Fibroblast of the aortic adventitia (primary cell): ENCODE measurements at regions not wholly inside any gene's neighbourhood (a gene's known extent, or its start where the extent isn't known, plus 50 kb on each side); places are given as distances from the start of the nearest gene placed in this dataset.

Experiments
- DNase-seq: peaks from one replicate; pipeline ENCODE4 v3.0.0-alpha.2; 2010; ENCODE audit warnings: low read depth
- H3K4me3 ChIP-seq: 2 replicates; pipeline ENCODE4 v1.5.1; 2011; ENCODE audit warnings: low read depth, mild to moderate bottlenecking, control low read depth, low read length, moderate library complexity
- CTCF ChIP-seq: IDR thresholded peaks from 2 replicates; pipeline ENCODE4 v1.5.1; 2011; ENCODE audit warnings: mild to moderate bottlenecking, low read length, control low read depth, inconsistent platforms; ENCODE audit not compliant: insufficient read depth

DNA sequence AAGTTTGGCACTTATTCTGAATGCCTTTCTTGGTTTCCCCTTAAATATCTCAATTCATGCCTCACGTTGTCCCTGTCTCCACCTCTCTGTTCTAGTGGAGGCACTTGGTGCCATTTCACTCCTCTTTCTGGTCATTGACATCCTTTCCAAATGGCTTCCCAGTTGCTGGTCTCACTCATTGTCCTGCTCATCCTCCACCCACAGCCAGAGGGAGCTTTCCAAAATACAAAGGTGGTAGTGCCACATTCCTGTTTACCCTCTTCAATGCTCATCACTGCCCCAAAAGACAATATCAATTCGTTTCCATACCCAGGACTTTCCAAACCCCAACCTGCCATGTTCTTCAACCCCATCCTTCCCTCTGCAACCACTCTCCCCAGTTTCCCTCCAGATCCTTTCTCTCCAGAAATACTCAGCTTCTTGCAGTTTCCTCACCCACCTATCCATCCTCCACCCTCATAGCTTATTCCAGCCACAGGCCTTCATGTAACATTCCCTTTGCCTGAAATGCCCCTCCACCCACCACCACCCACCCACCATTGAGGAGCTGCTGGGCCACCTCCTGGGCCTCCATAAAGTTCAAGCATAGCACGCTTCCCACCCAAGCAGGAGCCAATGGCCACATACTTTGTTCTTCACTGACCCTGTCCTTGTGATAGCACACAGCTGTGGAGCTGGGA, 63.1 kb upstream of the ADRB1 start:
- no peak for DNase-seq
- TF ChIP-seq CTCF: no peak
- no peak overlapping the region for H3K4me3 ChIP-seq

DNA sequence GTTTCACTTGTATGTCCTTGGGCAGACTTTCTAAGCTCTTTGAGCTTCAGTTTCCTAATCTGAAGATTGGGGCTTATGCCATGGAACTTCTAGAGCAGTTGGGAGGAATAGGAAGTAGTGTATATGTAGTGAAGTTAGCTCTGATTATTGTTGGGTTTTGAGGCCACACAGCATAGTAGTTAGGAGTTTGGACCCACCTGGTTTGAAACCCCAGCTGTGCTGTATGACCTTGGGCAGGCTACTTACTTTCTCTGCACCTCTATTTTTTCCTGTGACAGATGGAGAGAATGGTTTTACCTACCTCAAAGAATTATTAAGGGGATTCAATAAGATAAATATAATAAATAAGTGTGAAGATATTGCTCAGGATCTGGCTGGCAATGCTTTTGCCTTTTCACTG, 61.4 kb upstream of the ADRB1 start:
- TF ChIP-seq CTCF: no peak
- H3K4me3 ChIP-seq: no peak overlapping the region
- DNase-seq: no peak

DNA sequence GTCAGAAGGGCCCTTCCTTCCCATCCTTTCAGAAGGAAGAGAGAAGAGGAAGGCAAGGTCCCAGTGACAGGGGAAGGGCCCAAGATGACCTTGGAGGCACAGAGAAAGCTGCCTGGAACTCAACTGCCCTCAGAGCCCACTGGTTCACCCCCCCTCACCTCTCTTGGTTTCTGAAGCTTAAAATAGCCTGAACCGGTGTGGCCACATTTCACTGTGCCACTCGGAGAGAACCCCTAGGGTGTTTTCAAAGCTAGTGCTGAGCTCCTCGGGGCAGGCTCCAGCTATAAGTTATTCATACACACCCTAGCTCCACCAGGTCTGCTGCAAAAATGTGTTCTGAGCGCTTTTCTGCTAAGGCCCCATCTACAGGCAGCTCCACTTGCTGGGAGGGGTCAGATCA, 60.9 kb upstream of the ADRB1 start:
- no peak for TF ChIP-seq CTCF
- no peak for DNase-seq
- no peak overlapping the region for H3K4me3 ChIP-seq

DNA sequence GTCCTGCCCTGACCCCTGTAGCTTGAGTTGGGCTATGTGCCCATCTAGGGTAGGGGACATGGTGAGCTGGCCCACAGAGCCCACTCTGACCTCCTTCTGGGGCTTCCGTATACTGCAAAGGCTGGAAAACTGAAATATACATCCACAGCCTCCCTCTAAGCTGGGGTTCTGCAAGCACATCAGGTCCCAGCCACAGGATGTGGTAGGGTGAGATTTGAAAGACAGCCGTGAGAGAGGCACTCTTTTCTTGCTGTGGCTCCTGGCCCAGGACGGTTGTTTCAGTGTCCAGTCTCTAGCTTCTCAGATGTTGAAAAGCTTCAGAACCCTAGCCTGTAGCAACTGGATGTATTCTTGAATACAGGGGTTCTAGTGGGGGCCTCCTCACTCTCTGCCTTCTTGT, 60.1 kb upstream of the ADRB1 start:
- no peak for DNase-seq

GRCh38 chr10:113985297-113985844, 58.3 kb upstream of the ADRB1 start:
- DNase-seq: no peak
- no peak for TF ChIP-seq CTCF
- no peak overlapping the region for H3K4me3 ChIP-seq

More for the DNA sequence above, 60.1 kb upstream of the ADRB1 start:
- TF ChIP-seq CTCF: no peak
- H3K4me3 ChIP-seq: no peak overlapping the region

GRCh38 chr10:113986316-113986715, 57.4 kb upstream of the ADRB1 start:
- H3K4me3 ChIP-seq: no peak overlapping the region
- no peak for TF ChIP-seq CTCF
- DNase-seq: no peak

DNA sequence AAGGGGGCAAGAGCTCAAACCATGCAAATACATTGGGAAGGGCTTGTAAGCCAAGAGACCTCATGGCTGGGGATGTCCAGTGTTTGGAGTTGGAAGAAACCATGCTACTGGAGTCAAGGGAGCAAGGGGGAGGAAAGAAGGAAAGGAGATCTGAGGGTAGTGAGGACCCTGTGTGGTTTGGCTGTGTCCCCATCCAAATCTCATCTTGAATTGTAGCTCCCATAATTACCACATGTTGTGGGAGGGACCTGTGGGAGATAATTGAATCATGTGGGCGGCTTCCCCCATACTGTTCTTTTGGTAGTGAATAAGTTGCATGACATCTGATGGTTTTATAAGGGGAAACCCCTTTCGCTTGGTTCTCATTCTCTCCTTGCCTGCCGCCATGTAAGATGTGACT, 56.5 kb upstream of the ADRB1 start:
- DNase-seq: no peak
- no peak overlapping the region for H3K4me3 ChIP-seq
- no peak for TF ChIP-seq CTCF
